Liver (tissue), 8 donors: ENCODE measurements at regions not wholly inside any gene's neighbourhood (a gene's known extent, or its start where the extent isn't known, plus 50 kb on each side); places are given as distances from the start of the nearest gene placed in this dataset.

Experiments used
- DNase-seq: peaks from one replicate; pipeline ENCODE4 v3.0.0-alpha.2; 2017; ENCODE audit warnings: low spot score
- H3K27ac ChIP-seq, 2 donors: one replicate each; pipeline ENCODE4 v1.7.0; 2013; ENCODE audit warnings: inconsistent platforms in 2 of 2, low read length in 2 of 2, control low read depth in 1 of 2, low read depth in 1 of 2, mild to moderate bottlenecking in 1 of 2
- H3K27me3 ChIP-seq, 4 donors: one replicate each; pipeline versions ENCODE4 v1.6.1 to v1.7.0; 2013; ENCODE audit warnings: low read length in 3 of 4, inconsistent platforms in 1 of 4, mild to moderate bottlenecking in 1 of 4, moderate library complexity in 1 of 4; ENCODE audit not compliant: control insufficient read depth in 4 of 4, insufficient read depth in 4 of 4
- H3K36me3 ChIP-seq, 4 donors: one replicate each; pipeline versions ENCODE4 v1.6.1 to v1.7.0; 2013; ENCODE audit warnings: low read length in 3 of 4, mild to moderate bottlenecking in 3 of 4, low read depth in 1 of 4, moderate library complexity in 1 of 4; ENCODE audit not compliant: control insufficient read depth in 4 of 4, insufficient read depth in 3 of 4
- H3K4me1 ChIP-seq, 4 donors: one replicate each; pipeline versions ENCODE4 v1.6.1 to v1.7.0; 2013; ENCODE audit warnings: low read length in 3 of 4, mild to moderate bottlenecking in 3 of 4, moderate library complexity in 1 of 4; ENCODE audit not compliant: control insufficient read depth in 4 of 4, insufficient read depth in 4 of 4
- H3K4me3 ChIP-seq, 3 donors: one replicate each; pipeline versions ENCODE4 v1.6.1 to v1.7.0; 2013; ENCODE audit warnings: low read length in 3 of 3, control low read depth in 1 of 3, low read depth in 1 of 3, mild to moderate bottlenecking in 1 of 3
- H3K9ac ChIP-seq, 2 donors: one replicate each; pipeline ENCODE4 v1.7.0; 2013; ENCODE audit warnings: low read length in 2 of 2, mild to moderate bottlenecking in 2 of 2, moderate library complexity in 2 of 2, control low read depth in 1 of 2, low read depth in 1 of 2
- H3K9me3 ChIP-seq, 4 donors: one replicate each; pipeline versions ENCODE4 v1.6.1 to v1.7.0; 2013; ENCODE audit warnings: low read length in 3 of 4; ENCODE audit not compliant: control insufficient read depth in 4 of 4
- ATF3 ChIP-seq: IDR thresholded peaks from 2 replicates; pipeline ENCODE4 v1.6.1; 2016; ENCODE audit warnings: antibody characterized with exemption
- CTCF ChIP-seq: fragments of 150-350 bp; IDR thresholded peaks from 2 replicates; pipeline ENCODE4 v1.5.1; 2017; ENCODE audit warnings: improper control_type of control experiment, low read depth, low read length; ENCODE audit not compliant: missing input control
- EGR1 ChIP-seq, 2 donors: IDR thresholded peaks; 2 replicates each; pipeline ENCODE4 v1.6.1; 2016 to 2018; ENCODE audit warnings: antibody characterized with exemption in 2 of 2, low read depth in 2 of 2
- FOXA1 ChIP-seq: IDR thresholded peaks from 2 replicates; pipeline ENCODE4 v1.6.1; 2016; ENCODE audit warnings: antibody characterized with exemption
- FOXA2 ChIP-seq: IDR thresholded peaks from 2 replicates; pipeline ENCODE4 v1.6.1; 2016; ENCODE audit warnings: antibody characterized with exemption
- GABPA ChIP-seq, 2 donors: IDR thresholded peaks in 1 of 2; conservative IDR thresholded peaks in 1 of 2; 2 replicates each; pipeline ENCODE4 v1.6.1; 2016; ENCODE audit warnings: antibody characterized with exemption in 2 of 2, mild to moderate bottlenecking in 1 of 2, moderate library complexity in 1 of 2
- HNF4A ChIP-seq, 2 donors: conservative IDR thresholded peaks; 2 replicates each; pipeline ENCODE4 v1.6.1; 2016; ENCODE audit warnings: antibody characterized with exemption in 2 of 2, mild to moderate bottlenecking in 2 of 2
- HNF4G ChIP-seq: IDR thresholded peaks from 2 replicates; pipeline ENCODE4 v1.6.1; 2016; ENCODE audit warnings: antibody characterized with exemption
- JUND ChIP-seq, 2 donors: IDR thresholded peaks; 2 replicates each; pipeline ENCODE4 v1.6.1; 2016; ENCODE audit warnings: antibody characterized with exemption in 2 of 2
- MAX ChIP-seq: IDR thresholded peaks from 2 replicates; pipeline ENCODE4 v1.6.1; 2016; ENCODE audit warnings: antibody characterized with exemption
- NR2F2 ChIP-seq: IDR thresholded peaks from 2 replicates; pipeline ENCODE4 v1.6.1; 2016; ENCODE audit warnings: antibody characterized with exemption
- RAD21 ChIP-seq, 2 donors: IDR thresholded peaks; 2 replicates each; pipeline ENCODE4 v1.6.1; 2016; ENCODE audit warnings: antibody characterized with exemption in 2 of 2, mild to moderate bottlenecking in 2 of 2
- REST ChIP-seq: IDR thresholded peaks from 2 replicates; pipeline ENCODE4 v1.6.1; 2016; ENCODE audit warnings: antibody characterized with exemption, mild to moderate bottlenecking
- RXRA ChIP-seq, 2 donors: IDR thresholded peaks; 2 replicates each; pipeline ENCODE4 v1.6.1; 2017 to 2018; ENCODE audit warnings: antibody characterized with exemption in 2 of 2, mild to moderate bottlenecking in 1 of 2
- SP1 ChIP-seq: IDR thresholded peaks from 2 replicates; pipeline ENCODE4 v1.6.1; 2018; ENCODE audit warnings: antibody characterized with exemption, mild to moderate bottlenecking
- TAF1 ChIP-seq: conservative IDR thresholded peaks from 2 replicates; pipeline ENCODE4 v1.6.1; 2016; ENCODE audit warnings: antibody characterized with exemption, mild to moderate bottlenecking
- YY1 ChIP-seq: IDR thresholded peaks from 2 replicates; pipeline ENCODE4 v1.6.1; 2016; ENCODE audit warnings: antibody characterized with exemption, mild to moderate bottlenecking
- ZBTB33 ChIP-seq: IDR thresholded peaks from 2 replicates; pipeline ENCODE4 v1.6.1; 2016; ENCODE audit warnings: antibody characterized with exemption
- whole genome bisulfite sequencing: extraction: QIAGEN DNeasy Blood & Tissue Kit; methylation state at CpG from one replicate; pipeline ENCODE4 v1.1.7; 2013; 5-methylcytosine and 5-hydroxymethylcytosine counted together
- donor health status: healthy.
- donor health status: healthy.
- donor health status: healthy.
- donor health status: healthy.
- donor health status: healthy.

- Histone ChIP-seq H3K27ac (no peak overlapping the region), H3K9ac (no peak overlapping the region), H3K4me3 (no peak overlapping the region), H3K9me3 (no peaks in the 10 kb centered on the region), H3K27me3 (no peaks in the 10 kb centered on the region), H3K4me1 (no peaks in the 10 kb centered on the region), H3K36me3 (no peaks in the 10 kb centered on the region)
- no peak for DNase-seq
- TF ChIP-seq SP1, result no peak
- TF ChIP-seq EGR1 (IDR thresholded peaks at IDR 0.05; ENCODE audit: low read depth in 2 of 2), result no peak
- TF ChIP-seq YY1, result no peak
- TF ChIP-seq RXRA (IDR thresholded peaks at IDR 0.05), result no peak
- TF ChIP-seq HNF4A (conservative IDR thresholded peaks at IDR 0.05), result no peak
- TF ChIP-seq NR2F2, result no peak
- TF ChIP-seq JUND (IDR thresholded peaks at IDR 0.05), result no peak
- no peak for TF ChIP-seq ZBTB33
- TF ChIP-seq GABPA (IDR thresholded peaks at IDR 0.05 in 1 of 2, conservative IDR thresholded peaks at IDR 0.05 in 1 of 2), result no peak
- TF ChIP-seq FOXA2, result no peak
- no peak for TF ChIP-seq HNF4G
- TF ChIP-seq FOXA1, result no peak
- TF ChIP-seq TAF1, result no peak
- TF ChIP-seq MAX, result no peak
- WGBS, result 4% methylated on average over 2 of the region's 2 CpGs
These were observed 307.0 kb upstream of the NR5A2 start for GRCh38 chr1:199720496-199720895.

- DNase-seq, result no peak
- Histone ChIP-seq H3K9me3 (no peaks in the 10 kb centered on the region), H3K27me3 (no peaks in the 10 kb centered on the region), H3K4me3 (no peak overlapping the region), H3K4me1 (no peaks in the 10 kb centered on the region), H3K9ac (no peak overlapping the region), H3K27ac (no peak overlapping the region), H3K36me3 (no peaks in the 10 kb centered on the region)
- TF ChIP-seq ZBTB33, result no peak
- TF ChIP-seq NR2F2, result no peak
- TF ChIP-seq SP1, result no peak
- no peak for TF ChIP-seq MAX
- TF ChIP-seq ATF3, result no peak
- no peak for TF ChIP-seq RAD21 (IDR thresholded peaks at IDR 0.05)
- no peak for TF ChIP-seq FOXA1
- no peak for TF ChIP-seq EGR1 (IDR thresholded peaks at IDR 0.05; ENCODE audit: low read depth in 2 of 2)
- TF ChIP-seq REST, result no peak
- TF ChIP-seq HNF4G, result no peak
- TF ChIP-seq CTCF, result no peak
- no peak for TF ChIP-seq JUND (IDR thresholded peaks at IDR 0.05)
- 77% methylated on average over 1 of the region's 1 CpG for WGBS
These were observed 306.5 kb upstream of the NR5A2 start for GRCh38 chr1:199721001-199721400.
